H9 (cell line): ENCODE measurements at regions not wholly inside any gene's neighbourhood (a gene's known extent, or its start where the extent isn't known, plus 50 kb on each side); places are given as distances from the start of the nearest gene placed in this dataset.
"Not testable (repeated sequence)": the region's sequence is repeated elsewhere in the genome, so short reads cannot be mapped to it uniquely, and the experiment has no call there.

ENCODE experiments used
- DNase-seq: peaks from one replicate; pipeline ENCODE4 v3.0.0-alpha.2; 2017
- H2AFZ ChIP-seq: one replicate; pipeline ENCODE4 v1.6.1; 2013; ENCODE audit warnings: mild to moderate bottlenecking, low read length, control low read depth, moderate library complexity
- H2AK5ac ChIP-seq: 2 replicates; pipeline ENCODE4 v1.6.1; 2013; ENCODE audit warnings: low read length, control low read depth, mixed read lengths; ENCODE audit not compliant: insufficient read length
- H2BK120ac ChIP-seq: one replicate; pipeline ENCODE4 v1.6.1; 2013; ENCODE audit warnings: low read depth, mild to moderate bottlenecking, low read length, control low read depth, inconsistent platforms; ENCODE audit not compliant: poor library complexity, severe bottlenecking
- H2BK12ac ChIP-seq: 2 replicates; pipeline ENCODE4 v1.6.1; 2013; ENCODE audit warnings: low read length, control low read depth, mixed read lengths, low read depth; ENCODE audit not compliant: insufficient read length
- H2BK15ac ChIP-seq: 2 replicates; pipeline ENCODE4 v1.6.1; 2013; ENCODE audit warnings: low read depth, low read length, control low read depth
- H2BK20ac ChIP-seq: one replicate; pipeline ENCODE4 v1.6.1; 2013; ENCODE audit warnings: low read depth, mild to moderate bottlenecking, low read length, control low read depth, inconsistent platforms; ENCODE audit not compliant: poor library complexity, severe bottlenecking
- H2BK5ac ChIP-seq: 2 replicates; pipeline ENCODE4 v1.6.1; 2013; ENCODE audit warnings: low read length, control low read depth, mixed read lengths; ENCODE audit not compliant: insufficient read length
- H3K14ac ChIP-seq: 2 replicates; pipeline ENCODE4 v1.6.1; 2013; ENCODE audit warnings: low read length, control low read depth; ENCODE audit not compliant: insufficient read depth
- H3K18ac ChIP-seq: 2 replicates; pipeline ENCODE4 v1.6.1; 2013; ENCODE audit warnings: low read depth, mild to moderate bottlenecking, mixed read lengths, low read length, control low read depth; ENCODE audit not compliant: insufficient read length
- H3K23ac ChIP-seq: 2 replicates; pipeline ENCODE4 v1.6.1; 2013; ENCODE audit warnings: low read length, control low read depth, mixed read lengths, low read depth; ENCODE audit not compliant: insufficient read length
- H3K23me2 ChIP-seq: 2 replicates; pipeline ENCODE4 v1.6.1; 2013; ENCODE audit warnings: low read depth, mild to moderate bottlenecking, mixed read lengths, low read length, control low read depth; ENCODE audit not compliant: insufficient read length, poor library complexity, severe bottlenecking
- H3K27ac ChIP-seq: 2 replicates; pipeline ENCODE4 v1.5.1; 2013; ENCODE audit warnings: low read length, control low read depth, mixed read lengths, low read depth; ENCODE audit not compliant: insufficient read length
- H3K27me3 ChIP-seq: 2 replicates; pipeline ENCODE4 v1.6.1; 2013; ENCODE audit warnings: low read length, control low read depth, inconsistent platforms; ENCODE audit not compliant: insufficient read depth
- H3K4ac ChIP-seq: 2 replicates; pipeline ENCODE4 v1.6.1; 2013; ENCODE audit warnings: low read depth, mild to moderate bottlenecking, control low read depth, inconsistent platforms, low read length, moderate library complexity
- H3K4me1 ChIP-seq: 2 replicates; pipeline ENCODE4 v1.6.1; 2013; ENCODE audit warnings: low read length, control low read depth, inconsistent platforms; ENCODE audit not compliant: insufficient read depth
- H3K4me2 ChIP-seq: 2 replicates; pipeline ENCODE4 v1.6.1; 2013; ENCODE audit warnings: low read length, control low read depth, mixed read lengths; ENCODE audit not compliant: insufficient read length, insufficient read depth
- H3K56ac ChIP-seq: 2 replicates; pipeline ENCODE4 v1.6.1; 2013; ENCODE audit warnings: low read depth, mild to moderate bottlenecking, mixed read lengths, low read length, control low read depth; ENCODE audit not compliant: insufficient read length
- H3K79me1 ChIP-seq: 2 replicates; pipeline ENCODE4 v1.6.1; 2013; ENCODE audit warnings: low read depth, mild to moderate bottlenecking, moderate library complexity, low read length, control low read depth, inconsistent platforms; ENCODE audit not compliant: insufficient read depth, poor library complexity, severe bottlenecking
- H3K79me2 ChIP-seq: 2 replicates; pipeline ENCODE4 v1.6.1; 2013; ENCODE audit warnings: low read length, control low read depth, inconsistent platforms; ENCODE audit not compliant: insufficient read depth
- H3K9ac ChIP-seq: 2 replicates; pipeline ENCODE4 v1.6.1; 2013; ENCODE audit warnings: low read length, control low read depth, mixed read lengths; ENCODE audit not compliant: insufficient read length; ENCODE audit errors: extremely low read depth
- H3K9me3 ChIP-seq: one replicate; pipeline ENCODE4 v1.6.1; 2013; ENCODE audit warnings: low read depth, low read length, inconsistent platforms; ENCODE audit not compliant: control insufficient read depth
- H3T11ph ChIP-seq: one replicate; pipeline ENCODE4 v1.6.1; 2013; ENCODE audit warnings: mild to moderate bottlenecking, low read length, control low read depth, inconsistent platforms
- H4K20me1 ChIP-seq: one replicate; pipeline ENCODE4 v1.6.1; 2013; ENCODE audit not compliant: control insufficient read depth, insufficient read length, insufficient read depth
- H4K5ac ChIP-seq: 2 replicates; pipeline ENCODE4 v1.6.1; 2013; ENCODE audit warnings: low read depth, mild to moderate bottlenecking, mixed read lengths, low read length, control low read depth; ENCODE audit not compliant: insufficient read length
- H4K8ac ChIP-seq: replicated peaks from 2 replicates; pipeline ENCODE4 v1.6.1; 2013; ENCODE audit warnings: low read length, control low read depth, mixed read lengths, low read depth; ENCODE audit not compliant: insufficient read length
- H4K91ac ChIP-seq: 2 replicates; pipeline ENCODE4 v1.6.1; 2013; ENCODE audit warnings: low read depth, mild to moderate bottlenecking, moderate library complexity, mixed read lengths, low read length, control low read depth; ENCODE audit not compliant: insufficient read length
- H3K27ac Mint-ChIP-seq, 3 experiments: 2 replicates in 2 of 3; 3 replicates in 1 of 3; pipeline ENCODE4 v1.8.0; 2020 to 2021; ENCODE audit warnings: mixed read lengths in 3 of 3, mild to moderate bottlenecking in 1 of 3, moderate library complexity in 1 of 3
- H3K27me3 Mint-ChIP-seq: 2 replicates; pipeline ENCODE4 v1.8.0; 2021; ENCODE audit warnings: low read depth, mild to moderate bottlenecking, moderate library complexity, mixed read lengths
- H3K36me3 Mint-ChIP-seq, 3 experiments: 2 replicates in 2 of 3; 3 replicates in 1 of 3; pipeline ENCODE4 v1.8.0; 2020 to 2021; ENCODE audit warnings: low read depth in 3 of 3, mixed read lengths in 3 of 3; ENCODE audit not compliant: insufficient read depth in 1 of 3
- H3K4me1 Mint-ChIP-seq, 2 experiments: 2 replicates each; pipeline ENCODE4 v1.8.0; 2020; ENCODE audit warnings: mixed read lengths in 2 of 2
- H3K4me3 Mint-ChIP-seq, 2 experiments: 2 replicates in 1 of 2; 3 replicates in 1 of 2; pipeline ENCODE4 v1.8.0; 2020 to 2021; ENCODE audit warnings: mild to moderate bottlenecking in 2 of 2, mixed read lengths in 2 of 2, moderate library complexity in 1 of 2
- H3K9me3 Mint-ChIP-seq, 2 experiments: 2 replicates in 1 of 2; 3 replicates in 1 of 2; pipeline ENCODE4 v1.8.0; 2020; ENCODE audit warnings: mild to moderate bottlenecking in 2 of 2, mixed read lengths in 2 of 2, moderate library complexity in 1 of 2
- CTCF ChIP-seq: fragments of 200-600 bp; sonication (generic); conservative IDR thresholded peaks from 3 replicates; pipeline ENCODE4 v1.8.0; 2021; ENCODE audit warnings: antibody characterized with exemption, mild to moderate bottlenecking
- WGBS: extraction: QIAGEN DNeasy Blood & Tissue Kit; methylation state at CpG from one replicate; pipeline ENCODE4 v1.1.7; 2013; ENCODE audit warnings: missing lambda C conversion rate, low lambda C conversion rate, mixed read lengths; ENCODE audit not compliant: insufficient read length; ENCODE audit errors: extremely low coverage; 5-methylcytosine and 5-hydroxymethylcytosine counted together

GRCh38 chr21:17697473-17697872, 84.8 kb upstream of the BTG3 start:
- no peak overlapping the region for H3K4me3 Mint-ChIP-seq
- peaks cover under 1 to 21% (median 11%) of the 10 kb centered on the region in 3 experiments; a peak in 4 of 7 replicates for H3K36me3 Mint-ChIP-seq

GRCh38 chr21:17694416-17694815, 81.7 kb upstream of the BTG3 start:
- H3K27ac ChIP-seq, H2BK20ac ChIP-seq, H3K9ac ChIP-seq, H2AK5ac ChIP-seq, H3K23ac ChIP-seq, H3K27me3 Mint-ChIP-seq, H3K79me1 ChIP-seq, H3K4me2 ChIP-seq, H3K23me2 ChIP-seq, H3K18ac ChIP-seq, H3K9me3 ChIP-seq, H3K4ac ChIP-seq, H3K4me3 Mint-ChIP-seq, H3K4me1 ChIP-seq, H3K56ac ChIP-seq, H4K8ac ChIP-seq, H2AFZ ChIP-seq, H4K91ac ChIP-seq, H2BK12ac ChIP-seq, H2BK120ac ChIP-seq, H4K20me1 ChIP-seq, H3K27me3 ChIP-seq, H4K5ac ChIP-seq, H3T11ph ChIP-seq, H2BK15ac ChIP-seq, DNase-seq, H3K14ac ChIP-seq, H3K79me2 ChIP-seq, H2BK5ac ChIP-seq: not testable (repeated sequence)
- Mint-ChIP-seq H3K36me3 (peaks cover 0 to 23% (median 13%) of the 10 kb centered on the region in 3 experiments; a peak in 5 of 7 replicates), H3K9me3 (peaks cover 7 to 21% of the 10 kb centered on the region in 2 experiments), H3K4me1 (peaks cover 22 to 25% of the 10 kb centered on the region in 2 experiments), H3K27ac (0 out of 7 replicates have a peak overlapping the region, but pooled peaks of 1 of the 3 experiments have one; percentile 61)
- WGBS = no CpG with 5 or more reads among the region's 9 CpGs

More at GRCh38 chr21:17697473-17697872, 84.8 kb upstream of the BTG3 start:
- Mint-ChIP-seq H3K27ac (no peak overlapping the region; a peak in 1 of 7 replicates), H3K4me1 (peaks cover 12 to 15% of the 10 kb centered on the region in 2 experiments; a peak in 3 of 4 replicates), H3K9me3 (peaks cover 9 to 21% of the 10 kb centered on the region in 2 experiments), H3K27me3 (no peaks in the 10 kb centered on the region)
- Histone ChIP-seq H3K4me2 (no peak overlapping the region), H3K9ac (no peak overlapping the region), H2BK20ac (no peak overlapping the region), H3K79me2 (no peaks in the 10 kb centered on the region), H4K20me1 (no peaks in the 10 kb centered on the region), H3K14ac (no peak overlapping the region), H3K23me2 (no peaks in the 10 kb centered on the region), H3K4ac (no peak overlapping the region), H2BK120ac (no peak overlapping the region), H2BK12ac (no peak overlapping the region), H3T11ph (no peak overlapping the region), H3K4me1 (no peaks in the 10 kb centered on the region), H3K9me3 (no peaks in the 10 kb centered on the region), H3K79me1 (no peaks in the 10 kb centered on the region), H3K23ac (no peak overlapping the region), H2AFZ (no peak overlapping the region), H4K8ac (no peak overlapping the region), H2AK5ac (no peak overlapping the region), H3K27me3 (no peaks in the 10 kb centered on the region), H2BK5ac (no peak overlapping the region), H3K18ac (no peak overlapping the region), H2BK15ac (no peak overlapping the region), H4K91ac (no peak overlapping the region), H4K5ac (no peak overlapping the region), H3K27ac (no peak overlapping the region), H3K56ac (no peak overlapping the region)
- no peak for TF ChIP-seq CTCF
- no peak for DNase-seq
